Thoracic aorta (tissue), 2 donors: ENCODE measurements at regions not wholly inside any gene's neighbourhood (a gene's known extent, or its start where the extent isn't known, plus 50 kb on each side); places are given as distances from the start of the nearest gene placed in this dataset.

Source experiments
- ATAC-seq: fragments of 150-250 bp; one replicate; pipeline ENCODE4 v1.8.0; 2017; ENCODE audit warnings: low read depth; ENCODE audit not compliant: insufficient number of reproducible peaks, low FRiP score
- DNase-seq: peaks from one replicate; pipeline ENCODE4 v3.0.0-alpha.2; 2020; ENCODE audit warnings: low spot score
- H3K27ac ChIP-seq, 2 donors: fragments of 200-600 bp; sonication (generic); 1 replicate in 1 of 2; 2 replicates in 1 of 2; pipeline ENCODE4 v1.5.1; 2016; ENCODE audit warnings: mild to moderate bottlenecking in 2 of 2, moderate library complexity in 2 of 2
- H3K27me3 ChIP-seq: fragments of 200-600 bp; sonication (generic); replicated peaks from 2 replicates; pipeline ENCODE4 v1.6.0; 2016; ENCODE audit warnings: mild to moderate bottlenecking; ENCODE audit not compliant: insufficient read depth
- H3K36me3 ChIP-seq: fragments of 200-600 bp; sonication (generic); one replicate; pipeline ENCODE4 v1.5.1; 2016
- H3K4me1 ChIP-seq, 2 donors: fragments of 200-600 bp; sonication (generic); 1 replicate in 1 of 2; 2 replicates in 1 of 2; pipeline versions ENCODE4 v1.5.1 to v1.6.0; 2016; ENCODE audit warnings: low read depth in 2 of 2, mild to moderate bottlenecking in 1 of 2; ENCODE audit not compliant: control insufficient read depth in 1 of 2
- H3K4me3 ChIP-seq: fragments of 200-600 bp; sonication (generic); 2 replicates; pipeline ENCODE4 v1.5.1; 2016; ENCODE audit warnings: mild to moderate bottlenecking
- H3K9me3 ChIP-seq: fragments of 200-600 bp; sonication (generic); 2 replicates; pipeline ENCODE4 v1.5.1; 2016
- CTCF ChIP-seq: fragments of 200-600 bp; sonication (generic); IDR thresholded peaks from one replicate; pipeline ENCODE4 v1.5.1; 2019; ENCODE audit warnings: antibody characterized with exemption

GRCh38 chr1:5493851-5494311 lies 498.3 kb downstream of the NPHP4 start:
- H3K36me3 ChIP-seq = no peaks in the 10 kb centered on the region
- no peaks in the 10 kb centered on the region for H3K27me3 ChIP-seq
- ATAC-seq (no peak), DNase-seq (no peak)
- H3K9me3 ChIP-seq = no peaks in the 10 kb centered on the region
- TF ChIP-seq CTCF = no peak
- no peak overlapping the region for H3K4me3 ChIP-seq
- no peak overlapping the region for H3K27ac ChIP-seq
- H3K4me1 ChIP-seq = no peaks in the 10 kb centered on the region

GRCh38 chr1:5493275-5493674 lies 498.9 kb downstream of the NPHP4 start:
- no peaks in the 10 kb centered on the region for H3K27me3 ChIP-seq
- H3K4me3 ChIP-seq = no peak overlapping the region
- ATAC-seq (no peak), DNase-seq (no peak)
- no peaks in the 10 kb centered on the region for H3K4me1 ChIP-seq
- H3K9me3 ChIP-seq = no peaks in the 10 kb centered on the region
- no peak overlapping the region for H3K27ac ChIP-seq
- no peaks in the 10 kb centered on the region for H3K36me3 ChIP-seq
- no peak for TF ChIP-seq CTCF

- ATAC-seq = no peak
- DNase-seq = no peak
- TF ChIP-seq CTCF = no peak
- Histone ChIP-seq H3K27ac (no peak overlapping the region), H3K27me3 (no peaks in the 10 kb centered on the region), H3K4me3 (no peak overlapping the region), H3K36me3 (no peaks in the 10 kb centered on the region), H3K4me1 (no peaks in the 10 kb centered on the region), H3K9me3 (no peaks in the 10 kb centered on the region)
Measured at GRCh38 chr1:5492846-5493245, 499.4 kb downstream of the NPHP4 start.

- Histone ChIP-seq H3K27ac (no peak overlapping the region), H3K36me3 (no peaks in the 10 kb centered on the region), H3K4me3 (no peak overlapping the region), H3K27me3 (no peaks in the 10 kb centered on the region), H3K4me1 (no peaks in the 10 kb centered on the region), H3K9me3 (no peaks in the 10 kb centered on the region)
- DNase-seq (no peak), ATAC-seq (no peak)
- no peak for TF ChIP-seq CTCF
Measured at GRCh38 chr1:5491207-5491904, 500.9 kb downstream of the NPHP4 start.

GRCh38 chr1:5490635-5491034 lies 501.6 kb downstream of the NPHP4 start:
- Histone ChIP-seq H3K4me1 (no peaks in the 10 kb centered on the region), H3K4me3 (no peak overlapping the region), H3K27ac (no peak overlapping the region), H3K27me3 (no peaks in the 10 kb centered on the region), H3K9me3 (no peaks in the 10 kb centered on the region), H3K36me3 (no peaks in the 10 kb centered on the region)
- no peak for TF ChIP-seq CTCF
- ATAC-seq = no peak
- DNase-seq = no peak
